DND-41 (cell line): ENCODE measurements at regions not wholly inside any gene's neighbourhood (a gene's known extent, or its start where the extent isn't known, plus 50 kb on each side); places are given as distances from the start of the nearest gene placed in this dataset.
"Not testable (repeated sequence)": the region's sequence is repeated elsewhere in the genome, so short reads cannot be mapped to it uniquely, and the experiment has no call there.

Source experiments
- CTCF ChIP-seq: IDR thresholded peaks from 2 replicates; pipeline ENCODE4 v1.5.1; 2012; ENCODE audit warnings: borderline replicate concordance, low read length, moderate library complexity, mild to moderate bottlenecking; ENCODE audit not compliant: poor library complexity, severe bottlenecking; ENCODE audit errors: extremely low read depth
- EZH2 ChIP-seq: IDR thresholded peaks from 3 replicates; pipeline ENCODE4 v1.6.1; 2012; ENCODE audit warnings: borderline replicate concordance, low read depth, mild to moderate bottlenecking, moderate library complexity, low read length, inconsistent platforms; ENCODE audit not compliant: severe bottlenecking

GRCh38 chr11:57943766-57944165 lies 79.9 kb upstream of the OR9Q1 start:
- not testable (repeated sequence) for TF ChIP-seq CTCF, EZH2
